ENCODE measurements at regions not wholly inside any gene's neighbourhood (a gene's known extent, or its start where the extent isn't known, plus 50 kb on each side); places are given as distances from the start of the nearest gene placed in this dataset.

DNA sequence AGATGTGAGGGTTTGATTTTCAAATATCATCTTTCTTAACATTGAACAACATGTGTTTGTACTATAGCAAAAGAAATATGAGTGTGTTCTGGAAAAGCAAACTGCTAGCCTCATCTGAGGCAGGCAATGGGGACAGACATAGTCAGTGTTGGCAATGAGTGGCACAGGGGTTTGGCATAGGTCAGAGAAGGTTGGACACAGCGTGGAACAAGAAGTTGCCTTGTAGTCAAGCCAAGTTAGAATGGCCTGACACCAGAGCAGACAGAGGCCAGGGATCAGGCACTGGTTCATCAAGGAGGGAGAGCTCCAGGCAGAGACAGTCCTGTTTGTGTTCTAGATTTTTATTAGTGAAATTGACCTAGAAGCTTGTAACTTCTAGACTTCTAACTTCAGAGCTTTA, 100.8 kb upstream of the TANK start:
- DNase-seq: no peak
- H3K36me3 ChIP-seq (ENCODE audit: control insufficient read depth in 4 of 4, insufficient read depth in 4 of 4, low read length in 3 of 4): no peaks in the 10 kb centered on the region
- H3K4me1 ChIP-seq (ENCODE audit: control extremely low read depth in 1 of 4, control insufficient read depth in 4 of 4, insufficient read depth in 4 of 4, low read length in 3 of 4): no peaks in the 10 kb centered on the region
- H3K27ac ChIP-seq (ENCODE audit: insufficient read depth in 1 of 2, low read depth in 1 of 2, low read length in 2 of 2, poor library complexity in 1 of 2, severe bottlenecking in 2 of 2): no peak overlapping the region
- ChIA-PET CTCF (interaction anchor here (0.7 to 1.5 kb wide), 2 partner anchors 21 to 27 kb away, joined by 3 read pairs; no protein-coding TSS in a partner anchor), POLR2A (no interaction called here)
- no peaks in the 10 kb centered on the region for H3K27me3 ChIP-seq (replicated peaks in 2 of 5; ENCODE audit: control insufficient read depth in 4 of 5, insufficient read depth in 5 of 5, low read length in 4 of 5)
- WGBS (ENCODE audit: insufficient coverage): 100% methylated on average over 1 of the region's 1 CpG
- H3K9me3 ChIP-seq (ENCODE audit: control extremely low read depth in 1 of 5, control insufficient read depth in 4 of 5, insufficient read depth in 2 of 5, low read depth in 1 of 5, low read length in 4 of 5): peaks cover 0 to 4% (median 2%) of the 10 kb centered on the region in 5 experiments
- H3K4me3 ChIP-seq (ENCODE audit: control insufficient read depth in 1 of 7, extremely low read depth in 1 of 7, insufficient read depth in 4 of 7, low read depth in 2 of 7, low read length in 6 of 7): no peak overlapping the region

- Histone ChIP-seq H3K4me1 (ENCODE audit: control extremely low read depth in 1 of 4, control insufficient read depth in 4 of 4, insufficient read depth in 4 of 4, low read length in 3 of 4) (no peaks in the 10 kb centered on the region), H3K27me3 (replicated peaks in 2 of 5; ENCODE audit: control insufficient read depth in 4 of 5, insufficient read depth in 5 of 5, low read length in 4 of 5) (no peaks in the 10 kb centered on the region), H3K27ac (ENCODE audit: insufficient read depth in 1 of 2, low read depth in 1 of 2, low read length in 2 of 2, poor library complexity in 1 of 2, severe bottlenecking in 2 of 2) (no peak overlapping the region), H3K4me3 (ENCODE audit: control insufficient read depth in 1 of 7, extremely low read depth in 1 of 7, insufficient read depth in 4 of 7, low read depth in 2 of 7, low read length in 6 of 7) (no peak overlapping the region), H3K9me3 (ENCODE audit: control extremely low read depth in 1 of 5, control insufficient read depth in 4 of 5, insufficient read depth in 2 of 5, low read depth in 1 of 5, low read length in 4 of 5) (no peaks in the 10 kb centered on the region), H3K36me3 (ENCODE audit: control insufficient read depth in 4 of 4, insufficient read depth in 4 of 4, low read length in 3 of 4) (no peaks in the 10 kb centered on the region)
- POLR2A ChIA-PET: no interaction called here
- 100% methylated on average over 2 of the region's 4 CpGs for WGBS (ENCODE audit: insufficient coverage)
- CTCF ChIA-PET: interaction anchor here (1.2 to 3.0 kb wide), 5 partner anchors 13 to 739 kb away, joined by 3 to 12 read pairs (median 4); no protein-coding TSS in a partner anchor
- no peak for DNase-seq
Measured at GRCh38 chr2:161061786-161062185, 98.4 kb upstream of the TANK start.

- Histone ChIP-seq H3K4me1 (ENCODE audit: control extremely low read depth in 1 of 4, control insufficient read depth in 4 of 4, insufficient read depth in 4 of 4, low read length in 3 of 4) (no peaks in the 10 kb centered on the region), H3K27ac (ENCODE audit: insufficient read depth in 1 of 2, low read depth in 1 of 2, low read length in 2 of 2, poor library complexity in 1 of 2, severe bottlenecking in 2 of 2) (no peak overlapping the region), H3K4me3 (ENCODE audit: control insufficient read depth in 1 of 7, extremely low read depth in 1 of 7, insufficient read depth in 4 of 7, low read depth in 2 of 7, low read length in 6 of 7) (no peak overlapping the region), H3K9me3 (ENCODE audit: control extremely low read depth in 1 of 5, control insufficient read depth in 4 of 5, insufficient read depth in 2 of 5, low read depth in 1 of 5, low read length in 4 of 5) (no peaks in the 10 kb centered on the region), H3K36me3 (ENCODE audit: control insufficient read depth in 4 of 4, insufficient read depth in 4 of 4, low read length in 3 of 4) (no peaks in the 10 kb centered on the region), H3K27me3 (replicated peaks in 2 of 5; ENCODE audit: control insufficient read depth in 4 of 5, insufficient read depth in 5 of 5, low read length in 4 of 5) (no peaks in the 10 kb centered on the region)
- 46% methylated on average over 7 of the region's 8 CpGs for WGBS (ENCODE audit: insufficient coverage)
- DNase-seq: peak; percentile 73 to 80 (median 75)
- ChIA-PET POLR2A (interaction anchor here (0.5 kb wide), 1 partner anchor 21 kb away, joined by 3 read pairs; no protein-coding TSS in a partner anchor), CTCF (interaction anchor here (0.7 to 3.0 kb wide), 28 partner anchors 8 to 953 kb away, joined by 3 to 15 read pairs (median 4); no protein-coding TSS in a partner anchor)
Measured at GRCh38 chr2:161063157-161063945, 96.9 kb upstream of the TANK start.

- Histone ChIP-seq H3K27me3 (replicated peaks in 2 of 5; ENCODE audit: control insufficient read depth in 4 of 5, insufficient read depth in 5 of 5, low read length in 4 of 5) (no peaks in the 10 kb centered on the region), H3K4me1 (ENCODE audit: control extremely low read depth in 1 of 4, control insufficient read depth in 4 of 4, insufficient read depth in 4 of 4, low read length in 3 of 4) (no peaks in the 10 kb centered on the region), H3K27ac (ENCODE audit: insufficient read depth in 1 of 2, low read depth in 1 of 2, low read length in 2 of 2, poor library complexity in 1 of 2, severe bottlenecking in 2 of 2) (no peak overlapping the region), H3K36me3 (ENCODE audit: control insufficient read depth in 4 of 4, insufficient read depth in 4 of 4, low read length in 3 of 4) (no peaks in the 10 kb centered on the region), H3K9me3 (ENCODE audit: control extremely low read depth in 1 of 5, control insufficient read depth in 4 of 5, insufficient read depth in 2 of 5, low read depth in 1 of 5, low read length in 4 of 5) (no peaks in the 10 kb centered on the region), H3K4me3 (ENCODE audit: control insufficient read depth in 1 of 7, extremely low read depth in 1 of 7, insufficient read depth in 4 of 7, low read depth in 2 of 7, low read length in 6 of 7) (no peak overlapping the region)
- 13% methylated on average over 1 of the region's 2 CpGs for WGBS (ENCODE audit: insufficient coverage)
- ChIA-PET CTCF (interaction anchor here (0.7 to 3.0 kb wide), 24 partner anchors 9 to 954 kb away, joined by 3 to 15 read pairs (median 4); no protein-coding TSS in a partner anchor), POLR2A (interaction anchor here (0.5 kb wide), 1 partner anchor 20 kb away, joined by 3 read pairs; no protein-coding TSS in a partner anchor)
- DNase-seq: no peak
Measured at GRCh38 chr2:161063946-161064306, 96.3 kb upstream of the TANK start.

GRCh38 chr2:161067846-161068350, 92.3 kb upstream of the TANK start:
- ChIA-PET CTCF (interaction anchor here (1.2 kb wide), 1 partner anchor 83 kb away, joined by 3 read pairs; no protein-coding TSS in a partner anchor), POLR2A (interaction anchor here (0.7 kb wide), 1 partner anchor 72 kb away, joined by 3 read pairs; no protein-coding TSS in a partner anchor)

DNA sequence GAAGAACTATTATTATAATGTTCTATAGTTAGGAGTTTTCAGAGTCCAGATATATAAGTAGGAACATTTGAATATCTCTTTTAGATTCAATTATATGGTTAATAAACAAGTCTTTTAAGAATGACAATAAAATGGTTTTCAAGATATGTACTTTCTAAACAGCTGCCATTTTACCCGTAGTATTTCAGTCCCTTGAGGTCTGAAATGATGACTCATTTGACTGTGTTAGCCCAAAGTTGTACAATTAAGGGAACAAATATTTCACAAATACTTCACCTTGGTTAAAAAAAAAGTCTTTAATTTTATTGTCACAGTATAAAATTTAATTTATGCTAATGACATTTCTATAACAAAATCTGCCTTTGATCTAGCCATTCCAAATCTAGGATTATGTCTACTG, 91.6 kb upstream of the TANK start:
- ChIA-PET CTCF (interaction anchor here (1.2 kb wide), 1 partner anchor 82 kb away, joined by 3 read pairs; no protein-coding TSS in a partner anchor), POLR2A (interaction anchor here (0.7 kb wide), 1 partner anchor 71 kb away, joined by 3 read pairs; no protein-coding TSS in a partner anchor)
- Histone ChIP-seq H3K27ac (ENCODE audit: insufficient read depth in 1 of 2, low read depth in 1 of 2, low read length in 2 of 2, poor library complexity in 1 of 2, severe bottlenecking in 2 of 2) (no peak overlapping the region), H3K36me3 (ENCODE audit: control insufficient read depth in 4 of 4, insufficient read depth in 4 of 4, low read length in 3 of 4) (no peaks in the 10 kb centered on the region), H3K4me1 (ENCODE audit: control extremely low read depth in 1 of 4, control insufficient read depth in 4 of 4, insufficient read depth in 4 of 4, low read length in 3 of 4) (no peaks in the 10 kb centered on the region), H3K9me3 (ENCODE audit: control extremely low read depth in 1 of 5, control insufficient read depth in 4 of 5, insufficient read depth in 2 of 5, low read depth in 1 of 5, low read length in 4 of 5) (no peaks in the 10 kb centered on the region), H3K27me3 (replicated peaks in 2 of 5; ENCODE audit: control insufficient read depth in 4 of 5, insufficient read depth in 5 of 5, low read length in 4 of 5) (no peaks in the 10 kb centered on the region), H3K4me3 (ENCODE audit: control insufficient read depth in 1 of 7, extremely low read depth in 1 of 7, insufficient read depth in 4 of 7, low read depth in 2 of 7, low read length in 6 of 7) (no peak overlapping the region)
- WGBS (ENCODE audit: insufficient coverage): 100% methylated on average over 1 of the region's 1 CpG
- peak in 2 of 3 donors; percentile 23 to 28 for DNase-seq

More at GRCh38 chr2:161067846-161068350, 92.3 kb upstream of the TANK start:
- 100% methylated on average over 1 of the region's 3 CpGs for WGBS (ENCODE audit: insufficient coverage)
- Histone ChIP-seq H3K27ac (ENCODE audit: insufficient read depth in 1 of 2, low read depth in 1 of 2, low read length in 2 of 2, poor library complexity in 1 of 2, severe bottlenecking in 2 of 2) (no peak overlapping the region), H3K36me3 (ENCODE audit: control insufficient read depth in 4 of 4, insufficient read depth in 4 of 4, low read length in 3 of 4) (no peaks in the 10 kb centered on the region), H3K4me1 (ENCODE audit: control extremely low read depth in 1 of 4, control insufficient read depth in 4 of 4, insufficient read depth in 4 of 4, low read length in 3 of 4) (no peaks in the 10 kb centered on the region), H3K27me3 (replicated peaks in 2 of 5; ENCODE audit: control insufficient read depth in 4 of 5, insufficient read depth in 5 of 5, low read length in 4 of 5) (no peaks in the 10 kb centered on the region), H3K9me3 (ENCODE audit: control extremely low read depth in 1 of 5, control insufficient read depth in 4 of 5, insufficient read depth in 2 of 5, low read depth in 1 of 5, low read length in 4 of 5) (no peaks in the 10 kb centered on the region), H3K4me3 (ENCODE audit: control insufficient read depth in 1 of 7, extremely low read depth in 1 of 7, insufficient read depth in 4 of 7, low read depth in 2 of 7, low read length in 6 of 7) (no peak overlapping the region)
- no peak for DNase-seq

Measured in common myeloid progenitor, CD34-positive (primary cell).